Activated CD8-positive, alpha-beta T cell treated with anti-CD3 and anti-CD28 coated beads for 36 hours (primary cell): ENCODE measurements at regions not wholly inside any gene's neighbourhood (a gene's known extent, or its start where the extent isn't known, plus 50 kb on each side); places are given as distances from the start of the nearest gene placed in this dataset.

Experiments
- ATAC-seq: fragments of 200-7000 bp; cut with Tn5 transposase; one replicate; pipeline ENCODE4 v1.10.0; 2021; ENCODE audit warnings: mild to moderate bottlenecking, moderate library complexity
- CTCF ChIA-PET: fragments of 350-600 bp; sonication (Branson Sonifier 250); formaldehyde crosslinking; loops from one replicate; lab custom pipeline; 2021; ENCODE audit warnings: antibody characterized with exemption; lab: Charles Lee
- POLR2A ChIA-PET: fragments of 350-600 bp; sonication (Branson Sonifier 250); formaldehyde crosslinking; loops from one replicate; lab custom pipeline; 2021; ENCODE audit warnings: antibody characterized with exemption; lab: Charles Lee
- DNase-seq: peaks from one replicate; pipeline ENCODE4 v3.0.0-alpha.2; 2020
- H3K27ac Mint-ChIP-seq: one replicate; pipeline ENCODE4 v1.8.0; 2021; ENCODE audit warnings: mild to moderate bottlenecking, mixed read lengths
- H3K27me3 Mint-ChIP-seq: one replicate; pipeline ENCODE4 v1.8.0; 2021; ENCODE audit warnings: mixed read lengths
- H3K36me3 Mint-ChIP-seq: one replicate; pipeline ENCODE4 v1.8.0; 2021; ENCODE audit warnings: low read depth, mixed read lengths
- H3K4me1 Mint-ChIP-seq: one replicate; pipeline ENCODE4 v1.8.0; 2021; ENCODE audit warnings: low read depth, mixed read lengths
- H3K4me3 Mint-ChIP-seq: one replicate; pipeline ENCODE4 v1.8.0; 2021; ENCODE audit warnings: mild to moderate bottlenecking, moderate library complexity, mixed read lengths
- H3K9me3 Mint-ChIP-seq: one replicate; pipeline ENCODE4 v1.8.0; 2021; ENCODE audit warnings: mixed read lengths
- intact Hi-C: fragments of 100-400 bp; cut with micrococcal nuclease; formaldehyde crosslinking; loops from one replicate; pipeline ENCODE4 v1.10.0; 2022
- TF ChIP-seq, protein P1 (sequence below): fragments of 200-600 bp; IDR thresholded peaks from one replicate; pipeline ENCODE4 v1.8.0; 2022; ENCODE audit warnings: antibody characterized with exemption, mild to moderate bottlenecking

DNA sequence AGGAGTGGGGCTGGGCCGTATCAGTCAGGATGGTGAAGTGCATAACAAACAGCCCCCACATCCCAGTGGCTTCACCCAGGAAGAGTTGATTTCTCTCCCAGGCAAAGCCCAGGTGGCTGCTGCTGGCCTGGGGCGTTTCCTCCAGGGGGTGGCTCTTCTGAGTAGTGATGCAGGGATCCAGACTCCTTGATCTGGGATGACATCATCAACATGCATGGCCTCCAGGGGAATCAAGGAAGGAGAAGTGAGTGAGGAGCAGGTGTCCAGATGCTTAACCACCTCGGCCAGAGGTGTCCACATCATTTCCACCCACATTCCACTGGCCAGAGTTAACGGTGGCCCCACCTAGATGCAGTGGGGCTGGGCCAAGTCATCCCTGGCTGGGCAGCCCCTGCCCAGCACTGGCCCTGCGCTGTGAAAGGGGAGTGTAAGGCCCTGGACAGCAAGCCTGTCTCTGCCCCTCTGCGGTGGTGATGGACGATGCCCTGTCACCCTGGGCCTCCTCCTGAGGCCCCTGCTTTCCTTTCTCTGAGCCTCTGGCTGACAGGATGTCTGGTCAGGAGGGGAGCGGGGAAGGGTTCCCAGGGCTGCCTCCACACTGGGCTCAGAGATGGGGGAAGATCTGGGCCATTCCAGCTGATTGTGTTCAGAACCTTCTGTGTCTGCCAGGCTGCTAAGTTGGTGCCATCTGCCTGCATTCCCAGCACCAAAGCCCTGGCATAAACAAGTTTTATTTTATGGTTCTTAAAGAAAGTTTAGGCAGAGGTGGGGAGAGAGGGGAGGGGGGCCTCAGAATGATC is 598.2 kb downstream of the MATN1 start:
- Mint-ChIP-seq H3K27ac (no peak overlapping the region), H3K27me3 (no peaks in the 10 kb centered on the region), H3K36me3 (no peaks in the 10 kb centered on the region), H3K4me1 (no peaks in the 10 kb centered on the region), H3K9me3 (no peaks in the 10 kb centered on the region), H3K4me3 (no peak overlapping the region)
- POLR2A ChIA-PET = no interaction called here
- TF ChIP-seq, protein P1, sequence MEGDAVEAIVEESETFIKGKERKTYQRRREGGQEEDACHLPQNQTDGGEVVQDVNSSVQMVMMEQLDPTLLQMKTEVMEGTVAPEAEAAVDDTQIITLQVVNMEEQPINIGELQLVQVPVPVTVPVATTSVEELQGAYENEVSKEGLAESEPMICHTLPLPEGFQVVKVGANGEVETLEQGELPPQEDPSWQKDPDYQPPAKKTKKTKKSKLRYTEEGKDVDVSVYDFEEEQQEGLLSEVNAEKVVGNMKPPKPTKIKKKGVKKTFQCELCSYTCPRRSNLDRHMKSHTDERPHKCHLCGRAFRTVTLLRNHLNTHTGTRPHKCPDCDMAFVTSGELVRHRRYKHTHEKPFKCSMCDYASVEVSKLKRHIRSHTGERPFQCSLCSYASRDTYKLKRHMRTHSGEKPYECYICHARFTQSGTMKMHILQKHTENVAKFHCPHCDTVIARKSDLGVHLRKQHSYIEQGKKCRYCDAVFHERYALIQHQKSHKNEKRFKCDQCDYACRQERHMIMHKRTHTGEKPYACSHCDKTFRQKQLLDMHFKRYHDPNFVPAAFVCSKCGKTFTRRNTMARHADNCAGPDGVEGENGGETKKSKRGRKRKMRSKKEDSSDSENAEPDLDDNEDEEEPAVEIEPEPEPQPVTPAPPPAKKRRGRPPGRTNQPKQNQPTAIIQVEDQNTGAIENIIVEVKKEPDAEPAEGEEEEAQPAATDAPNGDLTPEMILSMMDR = no peak
- CTCF ChIA-PET = no interaction called here
- DNase-seq (no peak), ATAC-seq (no peak)
- intact Hi-C loops = no loop called here

DNA sequence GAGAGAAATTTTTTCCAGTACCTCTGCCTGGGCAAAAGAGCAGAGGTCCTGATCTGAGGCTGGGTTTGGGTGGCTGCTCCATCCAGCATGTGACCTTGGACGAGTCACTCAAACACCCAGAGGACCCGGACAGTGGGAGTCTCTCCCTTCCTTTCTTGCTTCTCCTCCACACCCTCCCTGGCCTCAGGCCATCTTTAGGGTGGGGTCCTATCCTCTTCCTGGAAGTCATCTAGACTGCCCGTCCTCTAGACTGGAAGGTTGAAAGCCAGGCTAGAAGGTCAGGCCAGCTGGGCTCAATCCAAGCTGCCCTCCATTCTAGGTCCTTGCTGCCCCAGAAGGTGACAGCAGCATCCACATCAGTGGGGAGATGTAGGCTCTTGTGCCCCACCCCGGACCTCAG is 599.5 kb downstream of the MATN1 start:
- intact Hi-C loops = no loop called here
- Mint-ChIP-seq H3K27ac (no peak overlapping the region), H3K27me3 (no peaks in the 10 kb centered on the region), H3K4me3 (no peak overlapping the region), H3K9me3 (no peaks in the 10 kb centered on the region), H3K36me3 (no peaks in the 10 kb centered on the region), H3K4me1 (no peaks in the 10 kb centered on the region)
- ChIA-PET CTCF (no interaction called here), POLR2A (no interaction called here)
- no peak for DNase-seq
- no peak for ATAC-seq
- TF ChIP-seq, protein P1 = no peak

DNA sequence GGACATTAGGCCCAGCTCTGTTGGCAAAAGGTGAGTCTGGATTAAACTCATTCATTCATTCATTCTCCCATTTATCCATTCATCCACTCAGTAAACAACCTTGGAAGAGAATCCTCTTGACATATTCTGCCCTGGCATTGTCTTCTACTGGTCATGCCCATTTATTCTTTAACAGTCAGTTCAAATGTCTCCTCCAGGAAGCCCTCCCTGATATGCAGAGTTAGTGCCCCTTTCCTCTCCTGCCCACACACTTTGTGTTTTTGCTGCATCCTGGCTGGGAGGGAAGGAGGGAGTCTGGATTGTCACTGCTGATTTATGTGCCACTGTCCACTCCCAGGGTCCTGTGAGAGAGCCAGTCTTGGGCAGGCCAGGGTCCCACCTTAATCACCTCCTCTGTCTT is 600.3 kb downstream of the MATN1 start:
- H3K4me1 Mint-ChIP-seq = no peaks in the 10 kb centered on the region
- TF ChIP-seq, protein P1 = no peak
- ChIA-PET POLR2A (no interaction called here), CTCF (no interaction called here)
- ATAC-seq (no peak), DNase-seq (no peak)
- H3K27ac Mint-ChIP-seq = no peak overlapping the region
- H3K27me3 Mint-ChIP-seq = no peaks in the 10 kb centered on the region
- no peaks in the 10 kb centered on the region for H3K9me3 Mint-ChIP-seq
- no peaks in the 10 kb centered on the region for H3K36me3 Mint-ChIP-seq
- H3K4me3 Mint-ChIP-seq = no peak overlapping the region
- intact Hi-C loops = no loop called here

DNA sequence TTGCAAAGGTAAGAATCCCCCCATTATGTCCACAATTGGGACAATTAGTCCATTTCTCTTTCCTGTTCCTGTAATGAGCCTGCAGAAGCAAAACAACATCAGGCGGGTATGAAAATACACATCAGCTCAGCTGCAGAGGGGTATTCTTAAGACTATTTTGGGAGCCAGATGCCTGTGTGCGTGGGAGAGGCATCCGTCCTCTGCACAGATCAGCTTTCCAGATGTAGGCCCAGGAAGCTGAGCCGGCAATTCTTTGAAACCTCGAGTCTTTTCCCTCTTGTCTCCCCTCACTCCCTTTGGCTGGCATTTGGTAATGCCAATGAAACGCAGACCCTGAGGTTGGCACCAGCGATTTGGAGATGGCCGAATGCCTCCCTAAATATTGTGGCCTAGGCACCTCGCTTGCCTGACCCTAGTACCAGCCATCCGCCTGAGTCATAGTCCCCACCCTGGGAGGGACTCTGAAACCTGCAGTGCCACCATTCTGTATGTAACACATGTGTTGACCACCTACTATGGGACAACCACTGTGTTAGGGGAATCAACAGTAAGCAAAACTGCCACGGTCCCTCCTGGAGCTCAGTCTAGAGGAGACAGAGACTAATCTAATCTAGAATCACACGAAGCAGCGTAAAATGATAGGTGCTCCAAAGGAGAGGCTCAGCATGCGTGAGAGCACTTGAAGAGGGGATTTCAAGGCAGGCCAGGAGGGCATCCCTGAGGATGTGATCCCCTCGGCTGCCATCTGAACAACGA is 603.0 kb downstream of the MATN1 start:
- Mint-ChIP-seq H3K36me3 (no peaks in the 10 kb centered on the region), H3K4me3 (no peak overlapping the region), H3K27me3 (no peaks in the 10 kb centered on the region), H3K9me3 (no peaks in the 10 kb centered on the region), H3K27ac (no peak overlapping the region), H3K4me1 (no peaks in the 10 kb centered on the region)
- DNase-seq = no peak
- POLR2A ChIA-PET = no interaction called here
- TF ChIP-seq, protein P1 = no peak
- intact Hi-C loops = no loop called here
- CTCF ChIA-PET = no interaction called here
- ATAC-seq = no peak

DNA sequence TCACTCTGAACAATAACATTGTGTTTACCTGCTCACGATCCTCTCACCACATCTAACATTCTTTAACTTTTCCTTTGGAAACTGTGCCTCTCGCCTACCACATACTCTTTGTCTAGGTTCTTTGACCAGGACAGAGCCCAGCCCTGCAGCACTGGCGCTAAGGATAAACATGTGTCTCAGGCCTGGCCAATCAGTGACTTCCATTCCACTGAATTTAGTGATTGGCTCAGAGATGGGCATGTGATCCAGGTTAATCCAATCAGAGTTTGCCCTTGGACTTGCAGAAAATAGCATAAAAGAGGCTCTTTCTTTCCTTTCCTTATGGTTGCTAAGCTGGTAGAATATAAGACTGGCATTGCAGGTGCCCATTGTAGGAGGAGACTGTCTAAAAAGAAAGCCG is 605.7 kb downstream of the MATN1 start:
- Mint-ChIP-seq H3K27ac (no peak overlapping the region), H3K4me3 (no peak overlapping the region), H3K27me3 (peaks cover 3% of the 10 kb centered on the region), H3K4me1 (no peaks in the 10 kb centered on the region), H3K36me3 (no peaks in the 10 kb centered on the region), H3K9me3 (no peaks in the 10 kb centered on the region)
- TF ChIP-seq, protein P1 = no peak
- ATAC-seq = no peak
- ChIA-PET CTCF (no interaction called here), POLR2A (interaction anchor here (0.6 kb wide), 1 partner anchor 13 kb away, joined by 3 read pairs; no protein-coding TSS in a partner anchor)
- DNase-seq = no peak
- intact Hi-C loops = no loop called here
